COLO829 (cell line): ENCODE measurements at regions not wholly inside any gene's neighbourhood (a gene's known extent, or its start where the extent isn't known, plus 50 kb on each side); places are given as distances from the start of the nearest gene placed in this dataset.
"Not testable (repeated sequence)": the region's sequence is repeated elsewhere in the genome, so short reads cannot be mapped to it uniquely, and the experiment has no call there.

Source experiments
- DNase-seq: peaks from one replicate; pipeline ENCODE4 v3.0.0; 2012; ENCODE audit warnings: low spot score

DNA sequence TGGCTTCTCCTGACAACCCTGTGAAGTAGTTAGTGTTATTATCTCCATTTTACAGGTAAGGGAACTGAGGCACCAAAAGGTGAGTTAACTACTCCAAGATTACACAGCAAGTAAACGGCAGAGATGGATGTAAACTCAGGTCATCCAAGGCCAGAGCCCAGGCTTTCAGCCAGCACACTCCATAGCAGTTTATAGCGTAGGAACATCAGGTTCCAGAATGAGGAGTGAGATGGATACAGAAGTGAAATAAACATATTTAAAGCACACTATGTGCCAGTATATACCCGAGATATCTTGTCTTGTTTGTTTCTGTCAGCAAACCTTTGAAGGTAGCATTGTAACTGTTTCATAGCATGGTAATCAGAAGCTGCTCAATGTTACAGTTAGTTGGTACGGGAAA is 279.0 kb downstream of the OXSM start:
- DNase-seq = no peak

DNA sequence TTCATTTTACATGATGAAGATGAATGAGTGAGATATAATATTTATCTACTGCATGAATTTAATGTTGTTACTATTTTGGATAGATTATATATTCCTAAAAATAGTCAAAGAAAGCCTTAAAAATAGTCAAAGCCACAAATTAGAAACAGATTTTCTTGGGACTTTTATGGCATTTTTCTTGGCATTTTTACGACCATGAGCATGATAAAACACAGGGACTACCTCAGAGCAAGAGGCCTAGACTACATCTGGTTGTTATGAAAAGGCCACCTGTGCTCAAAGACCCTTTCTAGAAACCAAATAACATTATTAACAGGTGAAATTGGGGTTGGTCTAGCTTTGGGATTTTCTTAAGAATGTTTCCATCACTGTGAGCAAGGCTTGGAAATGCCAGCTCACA is 281.0 kb downstream of the OXSM start:
- no peak for DNase-seq

DNA sequence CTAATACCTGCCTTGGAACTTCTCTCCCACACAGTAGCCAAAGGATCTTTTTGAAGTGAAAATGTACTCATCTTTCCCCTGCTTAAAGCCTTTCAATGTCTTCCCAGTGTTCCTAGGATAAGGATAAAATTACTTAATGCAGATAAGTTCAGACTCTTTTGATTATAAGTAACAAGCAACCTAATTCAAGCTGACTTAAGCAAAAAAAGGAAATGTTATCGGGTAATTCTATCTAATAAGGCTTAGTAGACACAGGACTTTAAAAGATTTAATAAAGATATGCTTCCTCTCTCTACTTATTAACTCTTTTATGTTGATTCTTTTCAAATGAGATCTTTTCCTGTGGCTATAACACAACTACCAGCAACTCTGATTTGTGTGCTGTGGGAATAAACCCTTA is 284.2 kb downstream of the OXSM start:
- no peak for DNase-seq

DNA sequence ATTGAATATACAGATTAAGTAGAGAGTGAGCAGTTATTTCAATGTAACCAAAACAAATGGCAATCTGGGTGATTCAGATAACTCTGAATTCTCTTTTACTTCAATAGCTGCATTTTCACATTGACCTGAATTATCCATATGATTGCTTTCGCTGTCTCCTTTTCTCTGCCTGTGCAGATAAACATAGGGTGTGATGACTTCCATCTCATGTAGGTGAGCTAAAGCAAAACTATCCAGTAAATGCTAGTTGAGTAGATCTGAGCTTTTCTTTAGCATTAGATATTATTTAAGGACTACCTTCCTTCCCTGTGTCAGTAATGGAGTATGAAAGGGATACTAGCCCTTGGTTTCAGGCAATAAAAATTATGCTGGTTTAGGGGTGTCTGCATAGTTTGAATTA is 288.6 kb downstream of the OXSM start:
- no peak for DNase-seq

DNA sequence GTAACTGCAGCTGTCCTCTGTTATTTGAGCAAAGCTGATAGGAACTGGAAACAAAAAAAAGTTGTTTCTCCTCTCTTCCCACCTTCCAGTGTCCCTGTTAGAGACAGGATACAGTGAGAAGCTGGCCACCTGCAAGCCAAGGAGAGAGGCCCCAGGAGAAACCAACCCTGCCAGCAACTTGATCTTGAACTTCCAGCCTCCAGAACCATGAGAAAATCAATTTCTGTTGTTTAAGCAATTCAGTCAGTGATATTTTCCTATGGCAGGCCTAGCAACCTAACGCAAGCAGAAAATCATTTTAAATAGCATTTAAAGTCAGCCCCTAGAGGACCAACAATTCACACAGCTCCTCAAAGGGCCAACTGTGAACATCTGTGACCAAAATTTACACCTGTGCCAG is 291.3 kb downstream of the OXSM start:
- DNase-seq = no peak

DNA sequence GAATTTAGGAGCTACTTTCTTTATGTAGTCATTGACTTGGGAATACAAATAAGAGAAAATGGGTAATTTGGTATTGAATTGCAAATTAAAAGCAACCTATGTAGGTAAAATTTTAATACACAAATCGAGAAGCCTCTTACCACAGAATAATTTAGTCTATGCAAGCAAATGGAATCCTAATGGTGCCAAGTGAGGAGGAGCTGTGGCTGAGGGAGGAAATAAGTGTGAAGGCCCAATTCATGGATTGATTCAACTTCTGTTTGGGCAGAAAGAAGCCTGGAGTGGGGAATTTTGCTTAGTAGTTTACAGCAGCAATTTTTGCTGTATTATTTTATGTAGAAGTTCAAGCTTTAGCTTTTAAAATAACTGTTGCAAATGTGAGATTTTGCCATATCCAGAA is 291.9 kb downstream of the OXSM start:
- no peak for DNase-seq

DNA sequence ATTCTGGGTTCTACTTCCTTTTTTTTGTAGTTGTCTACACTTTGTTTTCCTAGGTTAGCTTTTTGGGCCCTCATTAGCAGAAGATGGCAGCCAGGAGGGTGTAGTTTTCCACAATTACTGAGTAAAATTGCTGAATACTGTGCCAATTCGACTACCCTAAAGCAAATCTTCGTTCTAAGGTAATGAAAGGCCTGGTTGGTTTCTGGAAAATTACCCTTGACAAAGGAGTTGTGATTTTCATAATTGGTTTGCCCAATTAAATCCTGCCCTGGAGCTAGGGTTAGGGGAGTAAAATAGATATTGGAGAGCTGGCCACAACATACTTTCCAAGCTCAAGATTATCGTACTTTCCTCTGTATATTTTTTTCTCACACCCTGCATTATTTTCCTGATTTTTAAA is 293.0 kb downstream of the OXSM start:
- no peak for DNase-seq

DNA sequence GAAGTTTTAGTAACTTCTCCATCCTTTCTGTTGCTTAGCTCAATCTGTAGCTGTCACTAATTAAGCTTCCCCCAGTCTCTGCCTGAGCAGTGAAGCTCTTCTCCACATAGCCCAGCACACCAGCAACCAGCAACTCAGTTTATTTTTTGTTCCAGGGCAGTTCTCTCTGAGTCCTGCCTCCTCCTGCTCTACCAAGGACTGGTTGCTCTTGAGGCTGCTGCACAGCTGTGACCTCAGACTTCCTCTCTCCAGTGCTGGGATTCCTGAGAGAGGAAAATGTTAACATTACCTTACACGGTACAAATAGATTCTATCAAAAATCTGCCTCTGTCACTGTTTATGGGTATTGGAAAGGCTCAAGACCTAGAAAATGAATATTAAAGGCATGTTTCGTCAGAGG is 294.7 kb downstream of the OXSM start:
- DNase-seq = no peak

DNA sequence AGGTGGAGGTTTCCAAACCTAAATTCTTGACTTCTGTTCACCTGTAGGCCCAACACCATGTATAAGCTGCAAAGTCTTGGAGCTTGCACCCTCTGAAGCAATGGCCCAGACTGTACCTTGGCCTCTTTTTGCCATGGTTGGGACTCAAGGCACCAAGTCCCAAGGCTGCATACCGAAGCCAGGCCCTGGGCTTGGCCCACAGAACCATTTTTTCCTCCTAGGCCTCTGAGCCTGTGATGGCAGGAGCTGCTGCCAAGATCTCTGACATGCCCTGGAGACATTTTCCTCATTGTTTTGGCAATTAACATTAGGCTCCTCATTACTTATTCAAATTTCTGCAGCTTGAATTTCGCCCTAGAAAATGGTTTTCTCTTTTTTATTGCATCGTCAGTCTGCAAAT is 297.9 kb downstream of the OXSM start:
- DNase-seq = no peak

DNA sequence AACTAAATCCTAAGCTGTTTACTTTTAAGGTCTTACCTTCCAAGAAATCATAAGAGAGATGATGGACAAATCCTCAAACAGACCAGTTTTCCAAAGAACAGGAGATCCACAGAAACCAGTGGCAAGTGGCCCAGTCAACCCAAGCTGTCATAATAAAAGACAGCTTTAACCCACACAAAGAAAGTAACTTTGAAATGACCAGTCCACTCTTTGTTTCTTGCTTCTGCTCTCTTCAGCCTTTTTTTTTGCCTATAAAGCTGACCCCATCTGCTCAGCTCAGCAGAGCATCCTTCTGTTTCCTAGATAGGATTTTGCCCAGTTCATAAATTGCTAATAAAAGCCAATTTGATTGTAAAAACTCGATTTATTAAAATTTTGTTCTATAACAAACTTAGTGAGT is 299.4 kb downstream of the OXSM start:
- DNase-seq = no peak

DNA sequence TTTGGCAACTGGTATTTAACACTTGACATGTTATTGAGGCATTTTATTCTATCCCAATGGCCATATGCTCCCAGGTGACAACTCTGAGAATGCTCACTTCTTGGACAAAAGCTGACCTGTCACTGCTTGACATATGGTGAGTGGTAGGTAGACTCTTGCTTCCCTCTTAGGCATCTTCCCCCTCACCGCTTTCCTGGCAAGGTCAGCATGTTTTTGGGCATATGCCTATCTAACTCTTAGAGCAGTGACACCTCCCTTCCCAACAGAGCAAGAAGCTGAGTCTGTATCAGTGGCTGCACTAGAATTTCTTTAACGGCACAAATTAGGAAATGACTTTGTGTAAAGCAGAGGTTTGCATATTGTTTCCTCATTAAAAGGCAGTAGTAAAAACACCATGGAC is 300.7 kb downstream of the OXSM start:
- no peak for DNase-seq

DNA sequence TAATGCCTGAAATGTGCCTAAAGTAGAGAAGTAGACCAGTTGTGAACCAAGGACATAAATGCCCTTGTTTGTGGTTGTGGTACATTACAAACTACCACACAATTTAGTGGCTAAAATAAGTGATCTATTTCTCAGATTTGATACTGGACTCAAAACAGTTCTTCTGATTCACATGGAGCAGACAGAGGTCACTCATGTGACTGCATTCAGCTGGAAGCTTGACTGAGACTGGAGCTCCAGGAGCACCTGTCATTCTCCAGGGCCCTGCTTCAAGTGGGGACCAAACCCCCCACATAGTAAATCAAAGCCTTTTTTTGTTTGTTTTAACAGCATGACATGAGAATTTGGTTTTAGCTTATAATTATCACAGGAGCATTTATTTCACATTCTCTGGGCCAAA is 301.2 kb downstream of the OXSM start:
- DNase-seq = no peak

DNA sequence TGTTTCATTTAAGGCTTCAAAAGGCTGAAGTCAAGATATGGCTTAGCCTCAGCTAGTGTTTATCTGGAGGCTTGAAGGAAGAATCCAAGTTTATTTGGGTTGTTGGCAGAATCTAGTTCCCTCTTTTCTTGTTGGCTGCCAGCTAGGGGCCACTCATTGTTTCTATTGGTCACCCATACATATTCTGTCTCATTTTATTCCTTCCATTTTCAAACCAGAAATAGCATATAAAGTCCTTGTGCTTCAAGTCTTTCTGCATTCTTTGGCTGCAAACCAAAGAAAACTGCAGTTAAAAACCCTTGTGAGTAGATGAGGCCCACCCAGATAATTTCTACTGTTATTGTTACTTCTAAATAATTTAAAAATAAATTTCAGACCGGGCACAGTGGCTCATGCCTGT is 301.7 kb downstream of the OXSM start:
- no peak for DNase-seq

DNA sequence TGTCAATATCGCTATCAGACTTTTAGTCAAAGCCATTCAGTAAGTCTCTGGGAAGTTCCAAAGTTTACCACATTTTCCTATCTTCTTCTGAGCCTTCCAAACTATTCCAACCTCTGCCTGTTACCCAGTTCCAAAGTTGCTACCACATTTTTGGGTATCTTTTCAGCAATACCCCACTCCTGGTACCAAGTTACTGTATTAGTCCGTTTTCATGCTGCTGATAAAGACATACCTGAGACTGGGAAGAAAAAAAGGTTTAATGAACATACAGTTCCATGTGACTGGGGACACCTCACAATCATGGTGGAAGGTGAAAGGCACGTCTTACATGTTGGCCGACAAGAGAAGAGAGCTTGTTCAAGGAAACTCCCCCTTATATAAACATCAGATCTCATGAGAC is 307.2 kb downstream of the OXSM start:
- not testable (repeated sequence) for DNase-seq

DNA sequence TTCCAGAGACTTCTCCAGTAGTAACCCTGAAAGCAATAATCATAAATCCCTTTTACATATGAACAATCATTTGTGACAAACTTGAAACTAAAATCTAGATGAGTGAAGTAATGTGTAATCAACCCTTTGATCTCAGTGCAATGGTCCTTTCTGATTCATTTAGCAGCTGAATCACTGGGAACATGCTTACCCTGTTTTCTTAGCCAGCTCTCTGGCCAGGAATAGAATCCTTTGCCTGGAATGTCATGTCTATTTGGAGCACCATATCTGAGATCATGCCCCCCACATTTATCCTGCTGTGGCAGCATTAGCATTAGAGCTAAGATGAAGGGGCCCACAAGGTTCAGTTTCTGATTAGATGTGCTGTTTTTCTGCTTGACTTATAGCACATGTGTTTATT is 309.8 kb downstream of the OXSM start:
- DNase-seq = no peak

DNA sequence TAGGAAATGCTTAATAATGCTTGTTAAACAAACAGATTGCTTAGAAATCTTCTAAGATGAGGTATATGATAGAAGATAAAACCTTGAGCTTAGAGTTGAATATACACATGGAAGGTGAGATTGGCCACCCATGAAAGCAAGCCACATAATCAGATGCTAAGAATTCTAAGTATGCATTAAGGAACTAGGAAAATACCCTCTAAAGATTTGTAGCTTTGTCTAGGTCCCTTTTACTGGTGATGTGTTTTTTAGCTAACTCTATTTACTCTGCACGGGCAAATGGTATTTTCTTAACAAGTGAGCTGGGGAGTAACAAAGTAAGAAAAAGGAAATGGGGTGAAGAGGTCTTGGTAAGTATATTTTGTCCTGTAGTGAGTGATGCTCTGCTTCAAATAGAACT is 310.3 kb downstream of the OXSM start:
- DNase-seq = no peak

DNA sequence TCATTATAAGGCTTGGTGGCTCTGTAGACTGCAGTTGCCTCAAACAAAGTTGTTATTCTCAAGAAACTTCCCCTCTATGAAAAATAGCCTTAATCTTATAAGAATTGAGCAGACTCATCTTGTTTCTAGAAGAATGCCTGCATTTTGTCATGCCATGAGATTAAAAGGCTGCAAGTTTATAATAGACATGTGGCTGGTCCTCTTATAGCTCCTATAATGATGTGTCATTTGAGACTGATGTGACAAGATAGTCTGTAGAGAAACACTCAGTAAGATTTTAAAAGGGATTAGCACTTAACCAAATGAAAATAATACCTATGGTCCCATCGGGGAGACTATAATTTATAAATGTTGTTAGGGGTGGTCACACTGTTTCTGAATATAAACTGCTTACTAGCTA is 312.5 kb downstream of the OXSM start:
- no peak for DNase-seq

DNA sequence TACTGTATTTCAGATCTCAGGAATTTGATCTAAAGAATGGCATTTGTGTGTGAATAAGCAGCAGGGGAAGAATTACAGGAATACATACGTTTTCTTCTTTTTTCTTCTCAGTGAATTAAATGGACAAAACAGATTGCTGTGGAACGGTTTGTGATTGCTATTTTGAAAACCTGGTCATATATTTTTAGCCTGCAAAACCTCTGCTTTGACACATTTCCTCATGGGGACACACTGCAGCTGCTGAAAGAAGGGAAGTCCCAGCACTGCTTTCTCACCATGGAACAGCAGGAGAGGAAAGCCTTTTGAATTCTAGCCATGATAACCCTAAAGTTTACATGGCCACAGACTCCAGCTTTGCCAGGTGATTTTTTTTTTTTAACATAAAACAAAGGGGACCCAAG is 315.0 kb downstream of the OXSM start:
- no peak for DNase-seq

DNA sequence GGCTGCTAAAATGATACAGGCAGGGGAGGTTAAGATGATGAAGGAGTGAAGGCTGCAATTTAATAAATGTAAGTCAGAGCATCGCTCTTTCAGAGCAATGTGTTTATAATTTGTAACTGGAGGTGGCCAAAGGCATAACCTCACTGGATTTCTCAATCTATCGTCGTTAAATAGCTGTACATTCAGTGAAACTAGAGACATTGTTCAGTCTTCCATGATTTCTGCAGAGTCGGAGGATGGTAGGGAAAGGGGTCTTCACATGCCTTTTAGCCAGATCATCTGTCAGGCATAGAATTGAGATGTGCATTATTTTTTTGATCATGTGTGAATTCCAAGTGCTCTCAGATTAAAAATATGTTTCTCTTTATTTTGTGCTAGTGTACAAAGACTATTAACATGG is 315.4 kb downstream of the OXSM start:
- no peak for DNase-seq

DNA sequence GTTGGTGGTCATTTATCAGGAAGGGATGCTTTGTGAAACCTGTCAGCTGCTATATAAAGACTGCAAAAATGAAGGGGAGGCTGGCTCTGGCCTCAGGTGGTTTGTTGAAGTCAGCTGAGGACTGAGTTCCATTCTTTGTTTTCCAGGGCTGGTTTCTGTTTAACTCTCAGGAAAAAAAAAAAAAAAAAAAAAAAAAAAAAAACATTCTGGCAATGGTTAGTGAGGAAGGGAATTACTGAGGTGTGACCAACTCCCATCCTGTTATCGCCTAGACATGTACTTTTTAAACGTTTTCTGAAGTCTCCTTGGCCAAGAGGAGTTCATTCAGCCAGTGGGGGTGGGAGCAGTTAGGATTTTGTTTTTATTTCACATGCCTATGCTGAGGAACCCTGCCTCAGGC is 316.3 kb downstream of the OXSM start:
- no peak for DNase-seq

DNA sequence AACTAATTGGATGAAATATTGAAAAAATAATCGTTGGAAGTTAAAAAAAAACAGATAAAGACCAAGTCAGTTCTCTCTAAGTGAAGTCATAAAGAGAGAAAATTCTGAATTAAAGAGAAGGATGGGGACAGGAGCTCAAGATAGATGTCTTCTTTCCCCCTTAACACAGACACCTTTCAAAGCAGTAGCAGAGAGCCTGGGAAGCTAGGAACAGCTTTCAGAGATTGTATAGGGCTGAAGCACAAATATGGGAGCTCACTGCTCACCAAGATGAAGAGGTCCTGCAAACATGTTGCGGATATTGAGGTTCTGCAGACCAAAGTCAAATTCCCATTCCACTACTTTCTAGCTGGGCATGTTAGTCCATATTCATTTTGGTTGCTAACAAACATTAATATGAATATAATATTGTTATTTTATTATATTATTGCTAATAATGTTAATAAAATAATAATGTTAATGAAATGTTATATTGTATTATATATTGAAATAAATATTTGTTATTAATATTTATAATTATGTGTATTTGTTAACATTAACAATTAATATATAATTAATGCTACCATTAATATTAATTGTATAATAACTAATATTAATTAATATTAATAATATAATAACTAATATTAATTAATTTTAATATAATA is 319.1 kb downstream of the OXSM start:
- no peak for DNase-seq

DNA sequence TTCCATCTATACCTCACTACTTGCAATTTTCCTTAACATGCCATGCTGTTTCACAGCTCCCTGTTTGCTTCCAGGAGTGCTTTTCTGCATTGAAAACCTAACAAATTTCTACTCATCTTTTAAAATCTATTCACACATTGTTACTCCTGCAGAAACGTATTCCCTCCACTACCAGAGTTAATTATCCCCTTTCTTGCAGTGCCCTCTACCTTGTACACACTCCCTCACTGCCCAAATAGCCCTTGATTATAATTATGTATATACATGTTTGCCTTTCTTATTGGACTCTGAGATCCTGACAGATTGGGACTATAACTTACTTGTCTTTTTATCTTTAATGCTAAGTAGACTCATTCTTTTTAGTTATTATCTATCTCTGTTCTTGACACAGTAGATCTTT is 325.0 kb downstream of the OXSM start:
- DNase-seq = no peak

DNA sequence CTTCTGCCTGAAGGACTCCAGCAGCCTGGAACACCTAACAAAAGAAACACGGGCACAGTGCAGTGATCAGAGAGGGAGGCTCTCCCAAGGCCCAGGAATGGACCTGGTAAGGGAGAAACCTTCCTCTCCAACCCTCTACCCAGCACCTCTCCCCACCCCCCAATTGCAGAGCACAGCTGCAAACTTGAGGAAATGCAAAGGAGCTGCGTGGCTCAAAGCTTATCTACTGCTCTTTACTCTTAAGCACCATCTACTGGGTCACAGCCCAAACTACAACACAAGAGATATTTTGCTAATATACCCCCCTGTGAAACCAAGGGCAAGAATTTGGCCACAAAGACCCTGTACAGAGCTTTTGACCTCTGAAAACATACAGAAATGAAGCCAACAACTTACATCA is 328.3 kb downstream of the OXSM start:
- DNase-seq = no peak

DNA sequence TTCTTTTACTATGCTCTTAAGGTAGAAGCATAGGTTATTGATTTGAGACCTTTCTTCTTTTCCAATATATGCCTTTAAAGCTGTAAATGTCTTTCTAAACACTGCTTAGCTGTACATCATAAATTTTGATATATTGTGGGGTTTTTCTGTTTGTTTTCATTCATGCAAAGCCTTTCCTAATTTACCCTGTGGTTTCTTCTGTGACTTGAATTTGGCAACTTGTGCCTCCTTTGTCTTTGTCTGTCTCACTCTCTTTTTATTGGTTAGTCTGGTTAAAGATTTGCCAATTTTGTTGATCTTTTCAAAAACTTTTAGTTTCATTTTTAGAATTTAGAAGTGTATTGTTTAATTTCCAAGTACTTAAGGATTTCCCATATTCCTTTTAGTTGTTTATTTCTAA is 343.1 kb downstream of the OXSM start:
- DNase-seq = no peak

DNA sequence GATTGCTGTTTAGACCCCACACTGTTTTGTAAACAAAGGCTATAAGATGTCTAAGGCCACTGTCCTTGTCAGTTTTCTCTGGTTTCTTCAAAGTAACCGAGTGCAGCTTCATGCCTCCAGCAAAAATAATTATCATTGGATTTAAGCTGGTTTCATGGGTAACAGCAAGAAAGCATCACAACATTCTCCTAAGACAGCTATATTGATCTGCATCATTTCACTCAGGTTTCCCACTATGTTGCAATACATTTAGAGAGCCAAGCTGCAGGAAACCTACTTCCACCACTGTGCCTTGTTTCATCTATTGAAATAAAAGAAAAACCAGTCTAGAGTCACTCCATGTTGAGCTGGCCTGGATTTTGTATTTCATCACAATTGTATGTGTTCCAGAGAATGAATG is 351.4 kb downstream of the OXSM start:
- DNase-seq = no peak
